Omental fat pad (tissue), 3 donors: ENCODE measurements at regions not wholly inside any gene's neighbourhood (a gene's known extent, or its start where the extent isn't known, plus 50 kb on each side); places are given as distances from the start of the nearest gene placed in this dataset.

ENCODE experiments used
- ATAC-seq: fragments of 150-250 bp; one replicate; pipeline ENCODE4 v1.9.1; 2016; ENCODE audit warnings: mild to moderate bottlenecking, moderate library complexity; ENCODE audit not compliant: low FRiP score
- DNase-seq: peaks from one replicate; pipeline ENCODE4 v3.0.0-alpha.2; 2019; ENCODE audit warnings: low spot score
- CTCF ChIP-seq, 3 donors: fragments of 450-650 bp; IDR thresholded peaks; one replicate each; pipeline ENCODE4 v1.5.1; 2016 to 2017; ENCODE audit warnings: antibody characterized with exemption in 3 of 3, mild to moderate bottlenecking in 3 of 3, moderate library complexity in 2 of 3

DNA sequence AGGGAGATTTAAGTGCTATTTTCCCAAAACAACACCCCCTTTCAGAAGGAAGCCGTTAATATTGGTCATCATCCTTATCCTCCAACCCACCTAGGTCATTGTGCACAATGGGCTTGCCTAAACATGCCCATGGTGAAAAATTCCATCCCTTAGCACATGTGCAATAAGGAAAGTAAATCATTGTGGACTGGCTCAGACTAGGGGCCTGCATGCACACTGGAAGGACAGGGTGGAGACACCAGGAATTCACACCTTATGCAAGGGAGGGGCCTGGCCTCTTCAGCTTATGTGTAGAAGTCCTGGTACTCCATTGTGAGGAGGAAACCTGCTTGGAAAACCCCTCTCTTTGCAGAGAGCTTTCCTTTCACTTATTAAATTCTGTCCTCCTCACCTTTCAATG, 311.4 kb upstream of the NDST4 start:
- ATAC-seq (no peak), DNase-seq (no peak)
- no peak for TF ChIP-seq CTCF (IDR thresholded peaks at IDR 0.05)

- no peak for TF ChIP-seq CTCF (IDR thresholded peaks at IDR 0.05)
- no peak for ATAC-seq
- no peak for DNase-seq
Measured at GRCh38 chr4:115418635-115419396, 305.4 kb upstream of the NDST4 start.

GRCh38 chr4:115396034-115396433, 282.6 kb upstream of the NDST4 start:
- DNase-seq (no peak), ATAC-seq (no peak)
- TF ChIP-seq CTCF (IDR thresholded peaks at IDR 0.05): no peak

DNA sequence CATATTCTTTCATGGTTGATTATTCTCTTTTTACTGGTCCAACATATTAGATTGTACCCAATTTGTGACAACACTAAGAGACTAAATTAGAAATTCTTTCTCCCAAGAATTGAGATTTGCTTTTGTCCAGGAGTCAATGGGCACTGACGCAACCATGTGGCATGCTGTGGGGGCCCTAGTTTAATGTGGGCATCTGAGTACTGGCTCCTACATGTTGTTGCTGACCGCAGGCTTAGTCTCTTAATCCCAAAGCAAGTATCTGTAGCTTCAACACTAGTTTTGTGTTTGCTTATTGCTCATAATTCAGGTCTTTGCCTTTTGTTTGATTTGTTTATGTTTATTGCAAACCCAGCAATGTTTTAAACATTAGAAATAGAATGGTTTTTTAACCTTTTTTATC, 263.4 kb upstream of the NDST4 start:
- no peak for DNase-seq
- no peak for ATAC-seq
- TF ChIP-seq CTCF (IDR thresholded peaks at IDR 0.05): no peak

DNA sequence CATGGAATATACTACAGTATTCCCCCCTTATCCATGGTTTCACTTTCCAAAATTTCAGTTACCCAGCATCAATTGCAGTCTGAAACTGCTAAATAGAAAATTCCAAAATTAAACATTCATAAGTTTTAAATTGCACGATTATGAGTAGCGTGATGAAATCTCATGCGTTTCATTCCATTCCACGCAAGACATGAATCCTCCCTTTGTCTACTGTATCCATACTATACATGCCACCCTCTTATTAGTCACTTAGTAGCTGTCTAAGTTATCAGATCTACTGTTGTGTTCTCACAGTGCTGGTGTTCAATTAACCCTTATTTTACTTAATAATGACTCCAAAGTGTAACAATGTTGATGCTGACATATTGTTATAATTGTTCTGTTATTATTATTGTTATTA, 261.2 kb upstream of the NDST4 start:
- no peak for TF ChIP-seq CTCF (IDR thresholded peaks at IDR 0.05)
- no peak for DNase-seq
- ATAC-seq: no peak

DNA sequence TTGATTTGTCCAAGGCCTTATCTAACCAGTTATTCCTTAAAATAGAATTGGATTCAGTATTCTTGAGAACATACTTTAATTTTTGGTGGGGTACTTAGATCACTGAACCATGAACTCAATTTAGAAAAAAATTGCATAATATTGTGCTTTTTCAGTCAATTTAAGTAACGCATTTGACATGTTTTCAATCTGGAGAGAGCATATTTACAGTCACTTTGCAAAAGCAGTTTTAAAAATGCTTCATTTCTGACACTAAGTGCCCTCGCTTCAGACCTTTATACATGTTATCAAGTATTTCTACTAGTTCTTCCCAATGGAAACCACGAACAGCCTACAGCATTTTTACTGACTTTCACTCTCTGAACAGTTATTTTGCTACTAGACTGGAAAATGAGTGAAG, 257.1 kb upstream of the NDST4 start:
- ATAC-seq (no peak), DNase-seq (no peak)
- TF ChIP-seq CTCF (IDR thresholded peaks at IDR 0.05): no peak

GRCh38 chr4:115370012-115370411, 256.6 kb upstream of the NDST4 start:
- no peak for DNase-seq
- TF ChIP-seq CTCF (IDR thresholded peaks at IDR 0.05): no peak
- no peak for ATAC-seq
